GM12892 (cell line): ENCODE measurements at regions not wholly inside any gene's neighbourhood (a gene's known extent, or its start where the extent isn't known, plus 50 kb on each side); places are given as distances from the start of the nearest gene placed in this dataset.

ENCODE experiments used
- POLR2A ChIP-seq: IDR thresholded peaks from 2 replicates; pipeline ENCODE4 v1.6.1; 2011; ENCODE audit warnings: low read depth, low read length, control low read depth
- POLR2AphosphoS5 ChIP-seq: IDR thresholded peaks from 2 replicates; pipeline ENCODE4 v1.6.1; 2011; ENCODE audit warnings: low read depth, low read length, control low read depth

DNA sequence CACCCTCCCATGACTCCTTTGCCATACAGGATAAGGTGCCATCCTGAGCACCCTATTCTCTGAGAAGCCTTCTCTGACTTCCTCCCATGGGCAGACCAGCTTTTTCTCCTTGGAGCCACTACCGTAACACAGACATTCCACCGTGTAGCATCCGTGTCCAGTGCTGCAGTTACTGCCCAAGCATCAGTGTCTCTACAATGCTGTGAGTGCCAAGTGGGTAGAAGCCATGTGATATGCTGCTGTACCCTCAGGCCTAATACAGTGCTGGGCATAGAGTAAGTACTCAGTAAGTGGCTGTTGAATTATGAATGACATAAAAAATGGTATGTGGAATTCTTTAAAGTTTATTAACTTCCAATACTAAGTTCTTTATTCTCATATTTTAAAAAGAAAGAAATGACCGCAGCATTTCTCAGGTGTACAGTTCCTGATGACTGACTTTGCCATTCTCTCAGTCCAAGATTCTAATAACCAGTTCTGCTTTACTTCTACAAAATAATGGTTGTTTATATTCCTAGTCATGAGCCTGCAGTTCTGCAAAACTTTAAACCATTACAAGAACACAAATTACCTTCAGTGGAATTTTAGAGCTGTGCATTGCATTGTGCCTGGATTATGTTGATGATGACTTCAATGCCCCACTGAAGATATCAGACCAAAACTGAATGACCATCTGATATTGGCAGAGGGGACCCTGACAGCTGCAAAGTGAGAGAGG lies 118.7 kb downstream of the RPAP3 start:
- no peak for TF ChIP-seq POLR2A
- no peak for TF ChIP-seq POLR2AphosphoS5
